AG04450 (cell line): ENCODE measurements at regions not wholly inside any gene's neighbourhood (a gene's known extent, or its start where the extent isn't known, plus 50 kb on each side); places are given as distances from the start of the nearest gene placed in this dataset.

Experiments used
- CTCF ChIA-PET: fragments of 300-600, 350-600 bp; formaldehyde crosslinking; extraction: SDS; loops from one replicate; lab custom pipeline; 2022; ENCODE audit warnings: antibody characterized with exemption, inconsistent platforms; lab: Charles Lee
- POLR2A ChIA-PET: fragments of 350-600 bp; formaldehyde crosslinking; extraction: SDS; loops from one replicate; lab custom pipeline; 2021; ENCODE audit warnings: antibody characterized with exemption, inconsistent platforms; lab: Yijun Ruan, JAX
- DNase-seq: peaks from one replicate; pipeline ENCODE4 v3.0.0-alpha.2; 2011; ENCODE audit warnings: low read depth, low spot score
- H3K27ac ChIP-seq: one replicate; pipeline ENCODE4 v1.5.1; 2012; ENCODE audit warnings: low read depth, low read length, control low read depth
- H3K27me3 ChIP-seq: one replicate; pipeline ENCODE4 v1.6.0; 2012; ENCODE audit warnings: low read length; ENCODE audit not compliant: control insufficient read depth, insufficient read depth
- H3K4me3 ChIP-seq: 2 replicates; pipeline ENCODE4 v1.5.1; 2011; ENCODE audit warnings: mild to moderate bottlenecking, low read depth, low read length, control low read depth
- H3K9me3 ChIP-seq: 2 replicates; pipeline ENCODE4 v1.5.1; 2012; ENCODE audit warnings: low read length; ENCODE audit not compliant: control insufficient read depth, insufficient read depth
- TF ChIP-seq, protein P1 (sequence below): IDR thresholded peaks from 2 replicates; pipeline ENCODE4 v1.5.1; 2011; ENCODE audit warnings: low read depth, low read length, control low read depth, inconsistent platforms

DNA sequence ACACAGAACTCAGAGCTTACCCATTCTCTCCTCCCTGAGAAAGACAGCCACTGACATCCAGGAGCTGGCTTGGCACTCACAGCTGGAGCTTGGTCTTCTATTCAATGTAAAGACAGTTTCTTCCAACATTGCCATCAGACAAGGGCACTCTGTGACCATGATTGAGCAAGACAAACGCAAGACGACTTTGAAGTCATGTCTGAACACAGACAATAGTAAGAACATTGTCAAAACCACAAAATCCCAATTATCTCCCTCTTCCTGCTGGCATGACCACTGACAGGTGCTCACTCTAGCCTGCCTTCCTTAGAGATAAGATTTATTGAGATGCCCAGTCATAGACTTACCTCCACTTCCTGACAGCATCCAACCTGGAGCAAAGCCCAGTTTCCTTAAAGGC, 328.0 kb downstream of the MSX2 start:
- Histone ChIP-seq H3K27ac (no peak overlapping the region), H3K4me3 (no peak overlapping the region), H3K9me3 (peaks cover 5% of the 10 kb centered on the region; the same call in 1 of the 2 replicates), H3K27me3 (no peaks in the 10 kb centered on the region)
- no peak for DNase-seq
- ChIA-PET POLR2A (no interaction called here), CTCF (no interaction called here)
- TF ChIP-seq, protein P1, sequence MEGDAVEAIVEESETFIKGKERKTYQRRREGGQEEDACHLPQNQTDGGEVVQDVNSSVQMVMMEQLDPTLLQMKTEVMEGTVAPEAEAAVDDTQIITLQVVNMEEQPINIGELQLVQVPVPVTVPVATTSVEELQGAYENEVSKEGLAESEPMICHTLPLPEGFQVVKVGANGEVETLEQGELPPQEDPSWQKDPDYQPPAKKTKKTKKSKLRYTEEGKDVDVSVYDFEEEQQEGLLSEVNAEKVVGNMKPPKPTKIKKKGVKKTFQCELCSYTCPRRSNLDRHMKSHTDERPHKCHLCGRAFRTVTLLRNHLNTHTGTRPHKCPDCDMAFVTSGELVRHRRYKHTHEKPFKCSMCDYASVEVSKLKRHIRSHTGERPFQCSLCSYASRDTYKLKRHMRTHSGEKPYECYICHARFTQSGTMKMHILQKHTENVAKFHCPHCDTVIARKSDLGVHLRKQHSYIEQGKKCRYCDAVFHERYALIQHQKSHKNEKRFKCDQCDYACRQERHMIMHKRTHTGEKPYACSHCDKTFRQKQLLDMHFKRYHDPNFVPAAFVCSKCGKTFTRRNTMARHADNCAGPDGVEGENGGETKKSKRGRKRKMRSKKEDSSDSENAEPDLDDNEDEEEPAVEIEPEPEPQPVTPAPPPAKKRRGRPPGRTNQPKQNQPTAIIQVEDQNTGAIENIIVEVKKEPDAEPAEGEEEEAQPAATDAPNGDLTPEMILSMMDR: no peak

DNA sequence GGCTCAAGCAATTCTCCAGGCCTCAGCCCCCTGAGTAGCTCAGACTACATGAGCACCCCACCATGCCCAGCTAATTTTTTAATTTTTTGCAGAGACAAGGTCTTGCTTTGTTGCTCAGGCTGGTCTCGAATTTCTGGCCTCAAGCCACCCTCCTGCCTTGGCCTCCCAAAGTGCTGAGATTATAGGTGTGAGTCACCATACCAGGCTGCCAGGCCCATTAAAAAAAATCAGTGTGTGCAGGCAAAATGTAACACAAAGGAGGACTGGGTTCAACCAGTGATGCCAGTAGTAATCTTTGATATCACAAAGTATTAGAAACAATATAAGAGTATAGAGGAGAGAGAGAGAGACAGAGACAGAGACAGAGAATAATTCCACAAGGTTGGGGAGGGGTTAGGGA, 322.7 kb downstream of the MSX2 start:
- TF ChIP-seq, protein P1: no peak
- no peak overlapping the region for H3K4me3 ChIP-seq
- no peak overlapping the region for H3K27ac ChIP-seq
- peaks cover 5% of the 10 kb centered on the region; the same call in 1 of the 2 replicates for H3K9me3 ChIP-seq
- no peaks in the 10 kb centered on the region for H3K27me3 ChIP-seq
- ChIA-PET POLR2A (no interaction called here), CTCF (no interaction called here)
- no peak for DNase-seq

DNA sequence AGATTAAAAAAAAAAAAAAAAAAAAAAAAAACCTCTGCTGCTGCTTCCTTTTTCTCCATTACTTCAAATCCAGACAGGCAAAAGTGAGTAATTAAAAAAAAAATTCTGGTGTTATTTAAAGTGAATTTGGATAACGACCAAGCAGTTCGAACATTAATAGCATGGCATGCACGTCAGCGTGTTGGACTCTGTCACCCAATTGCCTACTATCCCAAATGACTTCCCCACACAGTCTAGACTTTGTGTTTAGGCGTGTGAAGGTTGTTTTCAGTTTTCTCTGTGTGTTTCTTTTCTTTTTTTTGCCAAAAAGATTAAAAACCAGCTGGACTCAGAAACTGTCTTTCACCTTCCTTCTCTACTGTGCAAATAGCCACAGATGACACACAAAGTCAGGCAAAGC, 321.4 kb downstream of the MSX2 start:
- CTCF ChIA-PET: no interaction called here
- DNase-seq: no peak
- Histone ChIP-seq H3K4me3 (no peak overlapping the region), H3K27me3 (no peaks in the 10 kb centered on the region), H3K9me3 (peaks cover 5% of the 10 kb centered on the region; the same call in 1 of the 2 replicates), H3K27ac (no peak overlapping the region)
- POLR2A ChIA-PET: no interaction called here
- TF ChIP-seq, protein P1: no peak

DNA sequence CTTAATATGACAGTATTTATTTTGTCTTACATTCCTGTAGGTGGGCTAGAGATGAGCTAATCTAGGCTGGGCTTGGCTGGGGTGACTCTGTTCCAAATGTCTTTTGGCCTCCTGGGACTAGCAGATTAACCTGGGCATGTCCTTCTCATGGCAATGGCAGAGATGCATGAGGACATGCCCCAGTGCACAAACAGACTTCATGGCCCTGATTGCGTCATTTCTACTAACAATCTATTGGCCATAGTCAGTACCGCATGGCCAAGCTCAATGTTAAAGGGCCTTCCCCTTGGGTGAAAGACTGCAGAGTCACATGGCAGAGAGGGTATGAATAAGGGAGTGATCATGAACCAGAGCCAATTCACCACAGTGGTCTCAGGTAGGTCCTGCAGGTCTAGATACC, 313.4 kb downstream of the MSX2 start:
- H3K9me3 ChIP-seq: peaks cover 6% of the 10 kb centered on the region
- CTCF ChIA-PET: no interaction called here
- POLR2A ChIA-PET: no interaction called here

DNA sequence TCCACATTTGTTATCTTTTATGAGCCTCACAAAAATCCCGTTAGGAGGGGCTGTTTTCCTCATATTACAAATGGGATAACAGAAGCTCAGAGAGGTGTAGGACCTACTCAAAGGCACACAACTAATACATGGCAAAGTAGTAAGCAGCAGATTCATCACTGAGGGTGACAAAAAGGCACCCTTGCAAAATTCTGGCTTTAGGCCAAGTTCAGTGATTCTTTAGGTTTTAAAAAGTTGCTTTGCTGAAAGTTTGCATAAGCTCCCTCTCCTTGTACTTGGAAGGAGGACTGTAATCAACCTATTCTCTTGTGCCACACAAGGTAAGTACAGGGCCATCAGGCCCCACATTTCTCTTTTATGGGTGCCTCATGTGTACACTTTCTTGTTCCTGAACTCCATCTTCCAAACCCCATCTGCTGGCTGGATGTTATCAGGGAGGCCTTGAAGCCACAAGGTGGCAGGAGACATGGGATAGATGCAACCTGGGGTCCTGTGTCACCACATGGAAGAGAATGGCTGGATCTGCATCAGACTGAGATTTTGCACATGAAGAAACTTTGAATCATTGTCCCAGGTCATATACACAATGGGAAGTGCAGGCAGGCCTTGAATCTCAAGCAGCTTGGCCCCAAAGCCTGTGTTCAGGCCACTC, 311.6 kb downstream of the MSX2 start:
- Histone ChIP-seq H3K27me3 (no peaks in the 10 kb centered on the region), H3K4me3 (no peak overlapping the region), H3K9me3 (peaks cover 8% of the 10 kb centered on the region), H3K27ac (no peak overlapping the region)
- ChIA-PET POLR2A (no interaction called here), CTCF (no interaction called here)
- TF ChIP-seq, protein P1: no peak
- no peak for DNase-seq

More for the DNA sequence above, 313.4 kb downstream of the MSX2 start:
- no peak overlapping the region for H3K4me3 ChIP-seq
- H3K27ac ChIP-seq: no peak overlapping the region
- TF ChIP-seq, protein P1: no peak
- H3K27me3 ChIP-seq: no peaks in the 10 kb centered on the region
- DNase-seq: no peak
